CD4-positive, alpha-beta T cell treated with Interleukin-4 for 1 hour (primary cell): ENCODE measurements at regions not wholly inside any gene's neighbourhood (a gene's known extent, or its start where the extent isn't known, plus 50 kb on each side); places are given as distances from the start of the nearest gene placed in this dataset.

Experiments used
- DNase-seq, 2 donors: peaks; one replicate each; pipeline ENCODE4 v3.0.0-alpha.2; 2020 to 2022

GRCh38 chr5:63726496-63726895 is 235.7 kb downstream of the HTR1A start:
- DNase-seq: no peak

- no peak for DNase-seq
These were observed 243.1 kb downstream of the HTR1A start for GRCh38 chr5:63719147-63719546.

GRCh38 chr5:63700241-63700640 is 262.0 kb downstream of the HTR1A start:
- DNase-seq: no peak

- DNase-seq: no peak
These were observed 264.4 kb downstream of the HTR1A start for GRCh38 chr5:63697811-63698210.

GRCh38 chr5:63690546-63690945 is 271.7 kb downstream of the HTR1A start:
- DNase-seq: no peak

- no peak for DNase-seq
These were observed 274.3 kb downstream of the HTR1A start for GRCh38 chr5:63687854-63688516.

- DNase-seq: no peak
These were observed 275.3 kb downstream of the HTR1A start for GRCh38 chr5:63686938-63687337.

- DNase-seq: no peak
These were observed 276.1 kb downstream of the HTR1A start for GRCh38 chr5:63686181-63686580.

- no peak for DNase-seq
These were observed 276.8 kb downstream of the HTR1A start for GRCh38 chr5:63685454-63685853.

- DNase-seq: no peak
These were observed 287.4 kb downstream of the HTR1A start for GRCh38 chr5:63674881-63675280.

- DNase-seq: no peak
These were observed 307.2 kb downstream of the HTR1A start for GRCh38 chr5:63655043-63655442.

GRCh38 chr5:63650581-63650980 is 311.7 kb downstream of the HTR1A start:
- no peak for DNase-seq

GRCh38 chr5:63648376-63648775 is 313.9 kb downstream of the HTR1A start:
- no peak for DNase-seq

- no peak for DNase-seq
These were observed 332.2 kb downstream of the HTR1A start for GRCh38 chr5:63629951-63630630.

- no peak for DNase-seq
These were observed 348.8 kb downstream of the HTR1A start for GRCh38 chr5:63613442-63613841.

GRCh38 chr5:63603996-63604395 is 358.2 kb downstream of the HTR1A start:
- DNase-seq: no peak

GRCh38 chr5:63602971-63603370 is 359.3 kb downstream of the HTR1A start:
- DNase-seq: no peak

GRCh38 chr5:63596254-63596653 is 366.0 kb downstream of the HTR1A start:
- DNase-seq: no peak

- no peak for DNase-seq
These were observed 388.9 kb downstream of the HTR1A start for GRCh38 chr5:63573380-63573779.

- DNase-seq: no peak
These were observed 389.5 kb downstream of the HTR1A start for GRCh38 chr5:63572740-63573139.

GRCh38 chr5:63570752-63571151 is 391.5 kb downstream of the HTR1A start:
- no peak for DNase-seq

- no peak for DNase-seq
These were observed 397.5 kb downstream of the HTR1A start for GRCh38 chr5:63564789-63565188.

- DNase-seq: no peak
These were observed 399.0 kb downstream of the HTR1A start for GRCh38 chr5:63563008-63563917.

- no peak for DNase-seq
These were observed 406.4 kb downstream of the HTR1A start for GRCh38 chr5:63555874-63556273.
